ENCODE measurements at regions not wholly inside any gene's neighbourhood (a gene's known extent, or its start where the extent isn't known, plus 50 kb on each side); places are given as distances from the start of the nearest gene placed in this dataset.

- Histone ChIP-seq H4K5ac (ENCODE audit: insufficient read length, low read depth, low read length) (no peak overlapping the region), H3K4me2 (ENCODE audit: insufficient read depth in 1 of 2, low read depth in 2 of 2, low read length in 2 of 2) (no peak overlapping the region), H4K8ac (ENCODE audit: extremely low read depth, insufficient read depth, low read length) (no peak overlapping the region), H3K9me3 (ENCODE audit: insufficient read depth in 2 of 2, low read depth in 1 of 2, low read length in 1 of 2) (no peaks in the 10 kb centered on the region), H2BK15ac (ENCODE audit: low read length) (no peak overlapping the region), H2AK5ac (ENCODE audit: low read depth, low read length) (no peak overlapping the region), H3K79me1 (ENCODE audit: low read depth, low read length) (no peaks in the 10 kb centered on the region), H4K20me1 (replicated peaks in 1 of 2; ENCODE audit: control insufficient read depth in 1 of 2, insufficient read depth in 2 of 2, low read length in 2 of 2) (no peaks in the 10 kb centered on the region), H3K23me2 (ENCODE audit: low read depth, low read length) (no peaks in the 10 kb centered on the region), H3K27me3 (replicated peaks in 1 of 4; ENCODE audit: control insufficient read depth in 3 of 4, extremely low read depth in 1 of 4, insufficient read depth in 3 of 4, low read length in 3 of 4) (no peaks in the 10 kb centered on the region), H3K4me1 (replicated peaks in 1 of 4; ENCODE audit: control insufficient read depth in 3 of 4, insufficient read depth in 4 of 4, low read length in 3 of 4) (no peaks in the 10 kb centered on the region), H3K4ac (replicated peaks; ENCODE audit: insufficient read length, low read depth, low read length) (no peak overlapping the region), H2BK12ac (ENCODE audit: low read depth, low read length) (no peak overlapping the region), H3K27ac (ENCODE audit: low read depth, low read length) (no peak overlapping the region), H3K36me3 (ENCODE audit: control insufficient read depth in 2 of 4, insufficient read depth in 4 of 4, low read length in 3 of 4) (no peaks in the 10 kb centered on the region), H3K9ac (replicated peaks in 1 of 4; ENCODE audit: extremely low read depth in 1 of 4, low read depth in 3 of 4, low read length in 3 of 4) (no peak overlapping the region), H4K91ac (replicated peaks; ENCODE audit: insufficient read length, low read length) (no peak overlapping the region), H2AFZ (ENCODE audit: low read length) (no peak overlapping the region), H3K56ac (replicated peaks; ENCODE audit: insufficient read length, low read depth, low read length) (no peak overlapping the region), H2BK120ac (replicated peaks; ENCODE audit: low read depth, low read length) (no peak overlapping the region), H2BK20ac (ENCODE audit: low read length) (no peak overlapping the region), H3K14ac (ENCODE audit: insufficient read length) (no peak overlapping the region), H3K23ac (ENCODE audit: insufficient read length) (no peak overlapping the region), H2BK5ac (ENCODE audit: low read depth, low read length) (no peak overlapping the region), H3K18ac (ENCODE audit: extremely low read depth, low read length) (no peak overlapping the region), H3K79me2 (ENCODE audit: control insufficient read depth in 1 of 2, insufficient read depth in 2 of 2, low read length in 2 of 2) (no peaks in the 10 kb centered on the region), H3K4me3 (ENCODE audit: extremely low read depth in 1 of 4, insufficient read depth in 2 of 4, low read depth in 3 of 4, low read length in 4 of 4) (no peak overlapping the region)
- FAIRE-seq (no peak), DNase-seq (ENCODE audit: low read depth in 1 of 2, low spot score in 2 of 2) (no peak)
- ChIA-PET POLR2A (ENCODE audit: partially characterized antibody) (no interaction called here), CTCF (ENCODE audit: partially characterized antibody) (interaction anchor here (0.6 to 1.3 kb wide), 3 partner anchors 16 to 166 kb away, joined by 3 to 6 read pairs (median 3); no protein-coding TSS in a partner anchor)
- WGBS, 2 experiments (ENCODE audit: extremely low coverage in 1 of 2, insufficient coverage in 1 of 2, insufficient read length in 1 of 2, insufficient replicate concordance in 2 of 2, low coverage in 1 of 2, low lambda C conversion rate in 2 of 2, missing lambda C conversion rate in 1 of 2): 77% methylated on average over 5 of the region's 5 CpGs; no CpG with 5 or more reads in 1 of the 2 experiments
- TF ChIP-seq, protein P1, sequence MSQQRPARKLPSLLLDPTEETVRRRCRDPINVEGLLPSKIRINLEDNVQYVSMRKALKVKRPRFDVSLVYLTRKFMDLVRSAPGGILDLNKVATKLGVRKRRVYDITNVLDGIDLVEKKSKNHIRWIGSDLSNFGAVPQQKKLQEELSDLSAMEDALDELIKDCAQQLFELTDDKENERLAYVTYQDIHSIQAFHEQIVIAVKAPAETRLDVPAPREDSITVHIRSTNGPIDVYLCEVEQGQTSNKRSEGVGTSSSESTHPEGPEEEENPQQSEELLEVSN (IDR thresholded peaks at IDR 0.05): no peak
- TF ChIP-seq EGR1 (IDR thresholded peaks at IDR 0.05; ENCODE audit: borderline replicate concordance, low read depth, low read length) (no peak), BRCA1 (IDR thresholded peaks at IDR 0.05; ENCODE audit: low read depth, low read length) (no peak), NRF1 (IDR thresholded peaks at IDR 0.05; ENCODE audit: low read depth, low read length) (no peak), ZNF274 (IDR thresholded peaks at IDR 0.05; ENCODE audit: borderline replicate concordance, extremely low read depth, low read length) (no peak), SUZ12 (IDR thresholded peaks at IDR 0.05; ENCODE audit: low read length) (no peak), CREB1 (IDR thresholded peaks at IDR 0.05) (no peak), CEBPB (IDR thresholded peaks at IDR 0.05; ENCODE audit: low read depth, low read length) (no peak), RFX5 (IDR thresholded peaks at IDR 0.05; ENCODE audit: borderline replicate concordance, low read depth, low read length) (no peak), SIRT6 (IDR thresholded peaks at IDR 0.05; ENCODE audit: low read length) (no peak), CTBP2 (IDR thresholded peaks at IDR 0.05; ENCODE audit: borderline replicate concordance, insufficient read depth, insufficient read length, low read length) (no peak), GTF2F1 (IDR thresholded peaks at IDR 0.05; ENCODE audit: borderline replicate concordance, low read depth, low read length) (no peak), RAD21 (IDR thresholded peaks at IDR 0.05 in 1 of 2, conservative IDR thresholded peaks at IDR 0.05 in 1 of 2; ENCODE audit: low read depth in 2 of 2, low read length in 2 of 2) (no peak), TAF7 (optimal IDR thresholded peaks at IDR 0.05; ENCODE audit: borderline replicate concordance, low read depth, low read length) (no peak), HDAC6 (IDR thresholded peaks at IDR 0.05; ENCODE audit: low read depth, low read length) (no peak)
Measured at GRCh38 chr5:90289837-90290236, 119.7 kb downstream of the CETN3 start.
